GM23338 (cell line): ENCODE measurements at regions not wholly inside any gene's neighbourhood (a gene's known extent, or its start where the extent isn't known, plus 50 kb on each side); places are given as distances from the start of the nearest gene placed in this dataset.

Source experiments
- ATAC-seq: fragments of 200-7000 bp; cut with Tn5 transposase; 3 replicates; pipeline ENCODE4 v1.9.1; 2020
- DNase-seq: peaks from one replicate; pipeline ENCODE4 v3.0.0-alpha.2; 2015; ENCODE audit warnings: low spot score
- H2AFZ ChIP-seq: fragments of 200-600 bp; sonication (generic); 2 replicates; pipeline ENCODE4 v1.8.0; 2016; ENCODE audit warnings: antibody characterized with exemption, mild to moderate bottlenecking, moderate library complexity
- H3F3A ChIP-seq: fragments of 200-600 bp; sonication (generic); replicated peaks from 2 replicates; pipeline ENCODE4 v1.8.0; 2017; ENCODE audit warnings: antibody characterized with exemption, mixed run types, low read depth
- H3K27ac ChIP-seq: fragments of 200-600 bp; sonication (generic); 2 replicates; pipeline ENCODE4 v1.6.1; 2016; ENCODE audit warnings: low read depth
- H3K27me3 ChIP-seq: fragments of 200-600 bp; sonication (generic); 2 replicates; pipeline ENCODE4 v1.8.0; 2016; ENCODE audit warnings: mild to moderate bottlenecking, mixed run types, moderate library complexity; ENCODE audit not compliant: insufficient read depth
- H3K36me3 ChIP-seq: fragments of 200-600 bp; sonication (generic); 2 replicates; pipeline ENCODE4 v1.8.0; 2016; ENCODE audit warnings: mild to moderate bottlenecking; ENCODE audit not compliant: insufficient read depth
- H3K4me1 ChIP-seq: fragments of 200-600 bp; sonication (generic); 2 replicates; pipeline ENCODE4 v1.8.0; 2016; ENCODE audit warnings: mild to moderate bottlenecking, moderate library complexity; ENCODE audit not compliant: insufficient read depth
- H3K4me2 ChIP-seq: fragments of 200-600 bp; sonication (generic); 2 replicates; pipeline ENCODE4 v1.7.1; 2017; ENCODE audit warnings: mixed run types
- H3K4me3 ChIP-seq: fragments of 200-600 bp; sonication (generic); 2 replicates; pipeline ENCODE4 v1.6.1; 2016; ENCODE audit warnings: mixed run types
- H3K79me2 ChIP-seq: fragments of 200-600 bp; sonication (generic); replicated peaks from 2 replicates; pipeline ENCODE4 v1.8.0; 2017; ENCODE audit warnings: mild to moderate bottlenecking; ENCODE audit not compliant: insufficient read depth
- H3K9me2 ChIP-seq: fragments of 200-600 bp; sonication (generic); 2 replicates; pipeline ENCODE4 v1.8.0; 2017; ENCODE audit not compliant: insufficient read depth
- H4K20me1 ChIP-seq: fragments of 200-600 bp; sonication (generic); replicated peaks from 2 replicates; pipeline ENCODE4 v1.8.0; 2017; ENCODE audit warnings: mild to moderate bottlenecking; ENCODE audit not compliant: insufficient read depth
- H3K27ac Mint-ChIP-seq: 2 replicates; pipeline ENCODE4 v1.8.0; 2020; ENCODE audit warnings: inconsistent platforms, mild to moderate bottlenecking, moderate library complexity, mixed read lengths
- H3K27me3 Mint-ChIP-seq: 3 replicates; pipeline ENCODE4 v1.8.0; 2022; ENCODE audit warnings: low read depth, mild to moderate bottlenecking, moderate library complexity, mixed read lengths, inconsistent platforms; ENCODE audit not compliant: insufficient read depth, poor library complexity
- H3K36me3 Mint-ChIP-seq: 3 replicates; pipeline ENCODE4 v1.8.0; 2021; ENCODE audit warnings: low read depth, mild to moderate bottlenecking, inconsistent platforms, moderate library complexity, mixed read lengths
- H3K4me1 Mint-ChIP-seq: 3 replicates; pipeline ENCODE4 v1.8.0; 2020; ENCODE audit warnings: mild to moderate bottlenecking, inconsistent platforms, mixed read lengths
- H3K4me3 Mint-ChIP-seq: 3 replicates; pipeline ENCODE4 v1.8.0; 2021; ENCODE audit warnings: moderate library complexity, mild to moderate bottlenecking, inconsistent platforms, mixed read lengths
- H3K9me3 Mint-ChIP-seq: 3 replicates; pipeline ENCODE4 v1.8.0; 2020; ENCODE audit warnings: moderate library complexity, mild to moderate bottlenecking, inconsistent platforms, mixed read lengths
- CREB1 ChIP-seq: fragments of 250-450 bp; sonication (Bioruptor Pico); IDR thresholded peaks from 2 replicates; pipeline ENCODE4 v1.5.0; 2020; ENCODE audit warnings: low read depth, mild to moderate bottlenecking, moderate library complexity
- EZH2 ChIP-seq: fragments of 200-600 bp; sonication (generic); IDR thresholded peaks from one replicate; pipeline ENCODE4 v1.8.0; 2017; ENCODE audit warnings: antibody characterized with exemption, mild to moderate bottlenecking, low read depth; ENCODE audit not compliant: unreplicated experiment
- JUNB ChIP-seq: IDR thresholded peaks from one replicate; pipeline ENCODE4 v1.6.1; 2016; ENCODE audit warnings: antibody characterized with exemption; ENCODE audit not compliant: unreplicated experiment
- REST ChIP-seq: IDR thresholded peaks from one replicate; pipeline ENCODE4 v1.6.1; 2018; ENCODE audit warnings: antibody characterized with exemption; ENCODE audit not compliant: unreplicated experiment
- STAT1 ChIP-seq: IDR thresholded peaks from one replicate; pipeline ENCODE4 v1.6.1; 2016; ENCODE audit warnings: antibody characterized with exemption; ENCODE audit not compliant: unreplicated experiment
- ZNF114 ChIP-seq: fragments of 250-450 bp; sonication (Bioruptor Pico); IDR thresholded peaks from 2 replicates; pipeline ENCODE4 v1.5.0; 2020; ENCODE audit warnings: mild to moderate bottlenecking, moderate library complexity
- ZNF331 ChIP-seq: fragments of 250-450 bp; sonication (Bioruptor Pico); IDR thresholded peaks from 2 replicates; pipeline ENCODE4 v1.5.0; 2020; ENCODE audit warnings: low read depth, mild to moderate bottlenecking, moderate library complexity

GRCh38 chr3:5302661-5303060 lies 115.2 kb downstream of the EDEM1 start:
- no peaks in the 10 kb centered on the region for H3K27me3 ChIP-seq
- no peak overlapping the region for H2AFZ ChIP-seq
- Mint-ChIP-seq H3K4me1 (no peaks in the 10 kb centered on the region; the same call in 2 of the 3 replicates), H3K27me3 (no peaks in the 10 kb centered on the region), H3K4me3 (no peak overlapping the region), H3K9me3 (peaks cover 76% of the 10 kb centered on the region), H3K36me3 (no peaks in the 10 kb centered on the region), H3K27ac (no peak overlapping the region)
- H3K9me2 ChIP-seq: no peaks in the 10 kb centered on the region
- no peak overlapping the region for H3K4me2 ChIP-seq
- DNase-seq (no peak), ATAC-seq (no peak)
- no peak overlapping the region for H3K4me3 ChIP-seq
- no peaks in the 10 kb centered on the region for H4K20me1 ChIP-seq
- H3K36me3 ChIP-seq: 0 out of 2 replicates have a peak, but pooled peaks cover 1% of the 10 kb centered on the region
- H3K4me1 ChIP-seq: no peaks in the 10 kb centered on the region
- no peak overlapping the region for H3K27ac ChIP-seq
- TF ChIP-seq EZH2 (no peak), STAT1 (no peak), ZNF331 (no peak), REST (no peak), ZNF114 (CRISPR knock-in tag) (no peak)
- no peaks in the 10 kb centered on the region for H3K79me2 ChIP-seq
- no peaks in the 10 kb centered on the region for H3F3A ChIP-seq

- Histone ChIP-seq H3K4me3 (no peak overlapping the region), H2AFZ (no peak overlapping the region), H3K79me2 (no peaks in the 10 kb centered on the region), H3K4me2 (no peak overlapping the region), H4K20me1 (no peaks in the 10 kb centered on the region), H3K36me3 (no peaks in the 10 kb centered on the region), H3K27ac (no peak overlapping the region), H3K9me2 (no peaks in the 10 kb centered on the region), H3K4me1 (no peaks in the 10 kb centered on the region), H3K27me3 (no peaks in the 10 kb centered on the region), H3F3A (no peaks in the 10 kb centered on the region)
- TF ChIP-seq STAT1: no peak
- TF ChIP-seq ZNF331: no peak
- no peak for TF ChIP-seq JUNB
- no peak for TF ChIP-seq CREB1 (CRISPR knock-in tag)
- Mint-ChIP-seq H3K4me3 (no peak overlapping the region), H3K9me3 (peaks cover 83% of the 10 kb centered on the region), H3K27ac (no peak overlapping the region), H3K36me3 (no peaks in the 10 kb centered on the region), H3K27me3 (no peaks in the 10 kb centered on the region), H3K4me1 (no peaks in the 10 kb centered on the region)
- no peak for DNase-seq
- no peak for ATAC-seq
Measured at GRCh38 chr3:5304188-5304587, 116.7 kb downstream of the EDEM1 start.
